HEK293T (cell line): ENCODE measurements at regions not wholly inside any gene's neighbourhood (a gene's known extent, or its start where the extent isn't known, plus 50 kb on each side); places are given as distances from the start of the nearest gene placed in this dataset.

Experiments
- CTBP1 ChIP-seq: fragments of 450-650 bp; IDR thresholded peaks from 2 replicates; pipeline ENCODE4 v1.6.1; 2016; ENCODE audit warnings: borderline replicate concordance
- TARDBP ChIP-seq: fragments of 450-650 bp; IDR thresholded peaks from 2 replicates; pipeline ENCODE4 v1.6.1; 2016

DNA sequence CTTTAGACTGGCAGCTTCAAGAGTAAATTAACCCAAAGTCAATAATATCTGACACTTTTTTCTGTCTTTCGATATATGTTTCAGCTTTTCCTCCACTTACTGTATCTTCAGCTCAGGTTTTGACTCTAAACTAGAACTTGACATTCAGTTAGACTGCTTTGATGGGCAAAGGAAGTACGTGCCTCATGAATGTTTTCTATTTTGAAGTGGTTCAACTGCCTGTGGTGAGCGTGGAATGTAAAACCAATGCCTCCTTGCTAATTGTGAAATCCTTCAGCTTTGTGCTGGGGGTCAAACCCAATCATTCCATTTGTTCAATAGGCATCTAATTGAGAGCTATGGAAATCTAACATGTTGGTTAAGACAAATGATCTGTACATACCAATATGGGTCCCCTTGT lies 857.0 kb upstream of the HTR2C start:
- TF ChIP-seq CTBP1, result no peak
- TF ChIP-seq TARDBP, result no peak
